ENCODE measurements at regions not wholly inside any gene's neighbourhood (a gene's known extent, or its start where the extent isn't known, plus 50 kb on each side); places are given as distances from the start of the nearest gene placed in this dataset.

GRCh38 chr5:2006971-2007291 lies 124.2 kb upstream of the IRX4 start (continued):
- TF ChIP-seq CTCF (IDR thresholded peaks at IDR 0.05 in 2 of 3, conservative IDR thresholded peaks at IDR 0.05 in 1 of 3; ENCODE audit: borderline replicate concordance in 1 of 3, insufficient read depth in 1 of 3, low read depth in 2 of 3, low read length in 2 of 3) (no peak), CBX3 (IDR thresholded peaks at IDR 0.05; ENCODE audit: low read depth) (no peak), TCF7L2 (IDR thresholded peaks at IDR 0.05; ENCODE audit: borderline replicate concordance, extremely low read depth, insufficient read depth, insufficient read length) (no peak), POLR2AphosphoS5 (IDR thresholded peaks at IDR 0.05; ENCODE audit: low read depth, low read length) (no peak)

GRCh38 chr5:2006193-2006970 lies 123.7 kb upstream of the IRX4 start:
- Histone ChIP-seq H3K36me3 (ENCODE audit: control insufficient read depth in 1 of 2, insufficient read depth in 2 of 2, low read length in 2 of 2) (no peaks in the 10 kb centered on the region), H3K4me1 (ENCODE audit: control insufficient read depth in 1 of 2, insufficient read depth in 2 of 2, low read length in 2 of 2) (no peaks in the 10 kb centered on the region), H3K27me3 (ENCODE audit: insufficient read depth, low read length) (peaks cover 33% of the 10 kb centered on the region), H3K27ac (ENCODE audit: low read depth, low read length) (no peak overlapping the region), H2AFZ (ENCODE audit: low read depth, low read length, poor library complexity, severe bottlenecking) (no peak overlapping the region), H3K9me2 (ENCODE audit: insufficient read depth) (no peaks in the 10 kb centered on the region), H3K4me3 (replicated peaks in 1 of 2; ENCODE audit: low read depth in 1 of 2, low read length in 2 of 2) (no peak overlapping the region), H3K9me3 (ENCODE audit: control insufficient read depth in 1 of 2, insufficient read depth in 1 of 2, low read depth in 1 of 2, low read length in 2 of 2) (no peaks in the 10 kb centered on the region), H3K4me2 (ENCODE audit: low read length) (no peak overlapping the region), H3K9ac (ENCODE audit: low read length) (no peak overlapping the region), H3K79me2 (ENCODE audit: insufficient read depth, low read length) (no peaks in the 10 kb centered on the region), H4K20me1 (ENCODE audit: insufficient read depth) (no peaks in the 10 kb centered on the region)
- TF ChIP-seq SP1 (IDR thresholded peaks at IDR 0.05; ENCODE audit: low read depth) (no peak), EZH2 (IDR thresholded peaks at IDR 0.05) (no peak), ZFX (IDR thresholded peaks at IDR 0.05) (no peak), ZNF274 (IDR thresholded peaks at IDR 0.05; ENCODE audit: low read depth, low read length) (no peak)
- POLR2A ChIA-PET = no interaction called here
- DNase-seq (ENCODE audit: low read depth, low spot score) = no peak
- intact Hi-C loops (cut with micrococcal nuclease) = no loop called here
- BruUV-seq (replicated peaks) = no TSS peak
- RAD21 ChIA-PET (ENCODE audit: low non-redundant PET in 1 of 2, low total read pairs in 2 of 2, uncharacterized antibody in 2 of 2, unreplicated experiment in 2 of 2) = no interaction called here
- ATAC-seq = no peak
- CTCF ChIA-PET = no interaction called here

Data from HCT116 (cell line).